ENCODE measurements at regions not wholly inside any gene's neighbourhood (a gene's known extent, or its start where the extent isn't known, plus 50 kb on each side); places are given as distances from the start of the nearest gene placed in this dataset.
"Not testable (repeated sequence)": the region's sequence is repeated elsewhere in the genome, so short reads cannot be mapped to it uniquely, and the experiment has no call there.

DNA sequence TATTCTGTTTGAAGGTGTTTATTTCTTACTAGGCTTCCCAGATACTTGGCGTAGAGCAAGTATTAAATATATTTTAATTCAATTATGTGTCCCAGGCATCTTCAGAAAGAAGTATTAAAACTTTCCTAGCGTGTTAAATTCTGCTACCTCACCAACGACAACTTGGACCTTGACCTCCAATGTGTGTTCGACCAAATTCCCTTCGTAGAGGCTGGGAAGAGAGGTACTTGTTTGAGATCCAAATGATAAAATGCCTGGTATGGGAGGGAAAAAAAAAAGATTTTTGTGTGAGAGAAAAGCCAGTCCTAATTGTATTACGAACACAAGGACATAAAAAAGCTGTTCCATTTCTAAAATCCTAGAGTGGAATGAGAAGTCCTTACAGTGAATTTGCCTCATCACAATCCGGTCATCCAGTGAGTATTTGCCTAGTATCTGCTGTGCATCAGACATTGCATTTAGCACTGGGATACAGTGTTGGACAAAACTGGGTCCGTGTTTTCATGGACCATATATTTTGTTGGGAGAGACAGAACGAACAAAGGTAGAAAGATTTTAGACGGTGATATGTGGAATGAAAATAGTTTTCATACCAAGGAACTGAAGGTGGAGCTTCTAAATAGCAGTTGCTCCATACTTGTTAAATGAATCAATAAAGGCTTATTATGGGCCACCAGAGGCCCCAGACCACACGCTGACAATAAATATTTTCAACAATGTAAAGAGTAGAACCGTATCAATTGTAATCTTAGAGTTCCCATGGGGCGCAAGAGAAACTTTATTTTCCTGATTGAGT is 103.1 kb downstream of the KIF4B start:
- DNase-seq = no peak

DNA sequence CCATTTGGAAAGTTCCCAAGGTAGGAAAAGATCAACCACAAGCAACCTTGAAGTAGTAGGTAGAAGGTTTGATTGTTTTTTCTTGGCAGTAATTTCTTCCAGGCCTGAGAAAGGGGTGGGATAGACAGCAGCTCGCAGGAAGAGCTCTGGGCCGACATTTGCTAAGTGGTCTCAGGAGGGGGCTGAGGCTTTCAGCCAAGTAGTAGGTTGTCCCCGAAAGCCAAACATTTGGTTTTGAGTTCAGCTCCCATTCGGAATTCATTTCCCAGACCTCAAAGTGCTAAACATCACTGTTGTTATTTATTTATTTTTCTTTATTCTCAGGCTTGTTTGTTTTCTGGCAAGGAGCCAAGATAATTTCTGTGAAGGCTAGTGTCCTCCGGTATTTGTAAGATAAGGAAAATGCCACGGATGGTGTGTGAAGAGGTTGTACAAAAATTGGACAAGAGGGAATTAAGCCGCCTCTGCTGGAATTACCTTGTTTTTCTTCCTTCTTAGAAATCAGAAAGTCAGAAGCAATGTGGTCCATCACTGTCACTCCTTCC is 112.1 kb downstream of the KIF4B start:
- no peak for DNase-seq

DNA sequence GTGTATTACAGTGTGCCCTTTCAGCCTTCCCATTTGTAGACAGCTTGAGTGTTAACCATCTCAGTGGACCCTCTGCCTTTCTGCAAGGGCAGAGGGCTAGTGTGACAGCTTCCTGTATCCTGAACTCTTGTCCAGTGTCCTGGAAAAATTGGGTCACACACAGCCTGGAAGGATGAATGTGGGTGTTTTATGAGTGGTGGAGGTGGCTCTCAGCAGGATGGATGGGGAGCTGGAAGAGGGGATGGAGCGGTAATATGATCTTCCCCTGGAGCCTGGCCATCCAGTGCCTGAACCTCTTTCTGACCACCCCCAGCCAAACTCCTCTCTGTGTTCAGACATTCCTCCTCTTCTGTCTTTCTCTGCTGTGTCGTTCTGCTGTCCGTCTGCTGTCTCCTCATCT is 113.0 kb downstream of the KIF4B start:
- no peak for DNase-seq

DNA sequence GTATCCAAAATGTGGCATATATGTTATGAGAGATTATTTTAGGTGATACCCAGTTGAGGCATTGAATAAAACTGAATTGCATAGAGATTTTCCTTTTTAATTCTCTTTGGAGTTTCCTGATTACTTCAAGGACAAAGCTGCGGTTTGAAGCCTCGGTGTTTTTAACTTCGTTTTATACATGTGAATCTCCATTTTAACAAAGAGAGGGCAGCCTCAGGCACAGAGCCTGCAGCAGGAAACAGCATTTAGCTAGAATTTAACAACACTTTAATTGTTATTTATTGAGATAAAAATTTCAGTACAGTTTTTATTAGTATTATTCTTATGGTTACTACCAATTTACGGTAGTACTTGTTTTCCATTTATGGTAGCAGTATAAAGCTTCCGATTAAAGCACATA is 114.0 kb downstream of the KIF4B start:
- no peak for DNase-seq

DNA sequence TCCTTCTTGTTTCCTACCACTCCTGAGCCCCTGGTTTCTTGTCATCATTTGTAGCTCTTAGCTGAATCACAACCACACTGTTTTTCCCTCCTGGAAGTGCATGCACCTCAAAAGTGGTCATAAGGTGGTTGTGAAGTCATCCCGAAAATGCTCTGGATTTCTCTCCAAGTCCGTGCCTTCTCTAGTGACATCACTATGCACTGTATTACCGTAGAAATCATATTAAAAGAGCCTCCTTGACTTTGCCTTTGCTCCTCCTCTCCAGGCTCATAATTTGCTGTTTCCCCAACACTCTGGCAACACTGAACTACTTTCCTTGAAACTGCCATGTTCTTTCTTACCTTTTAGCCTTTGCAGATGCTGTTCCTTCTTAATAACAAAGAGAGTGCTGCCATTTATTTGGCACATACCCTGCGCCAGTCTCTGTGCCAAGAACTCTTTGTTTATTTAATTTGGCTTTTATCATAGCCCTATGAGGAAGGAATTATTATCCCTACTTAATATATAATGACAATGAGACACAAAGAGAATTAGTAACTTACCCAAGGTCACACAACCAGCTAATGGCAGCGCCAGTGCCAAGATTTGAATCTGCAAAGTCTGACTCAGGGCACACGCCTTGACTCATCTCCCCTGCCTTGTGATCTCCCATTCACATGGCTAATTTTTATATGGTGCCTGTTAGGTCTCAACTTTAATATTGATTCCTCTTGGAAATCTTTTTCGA is 115.4 kb downstream of the KIF4B start:
- DNase-seq = no peak

DNA sequence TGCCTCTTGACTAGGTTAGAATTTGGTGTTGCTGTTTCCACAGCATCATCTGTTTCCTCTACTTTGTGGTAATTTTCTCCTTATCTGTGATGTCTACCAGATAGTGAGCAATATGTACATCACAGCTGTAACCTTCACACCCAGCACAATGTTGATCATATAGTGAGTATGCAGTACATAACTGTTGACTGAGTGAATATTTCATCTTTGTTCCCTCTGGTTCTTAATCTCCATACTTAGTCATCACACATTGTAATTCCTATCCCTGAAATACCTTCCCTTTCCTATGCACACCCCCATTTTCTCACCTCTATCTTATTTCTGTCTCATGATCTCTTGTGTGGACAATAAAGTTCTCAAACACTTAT is 115.9 kb downstream of the KIF4B start:
- no peak for DNase-seq

DNA sequence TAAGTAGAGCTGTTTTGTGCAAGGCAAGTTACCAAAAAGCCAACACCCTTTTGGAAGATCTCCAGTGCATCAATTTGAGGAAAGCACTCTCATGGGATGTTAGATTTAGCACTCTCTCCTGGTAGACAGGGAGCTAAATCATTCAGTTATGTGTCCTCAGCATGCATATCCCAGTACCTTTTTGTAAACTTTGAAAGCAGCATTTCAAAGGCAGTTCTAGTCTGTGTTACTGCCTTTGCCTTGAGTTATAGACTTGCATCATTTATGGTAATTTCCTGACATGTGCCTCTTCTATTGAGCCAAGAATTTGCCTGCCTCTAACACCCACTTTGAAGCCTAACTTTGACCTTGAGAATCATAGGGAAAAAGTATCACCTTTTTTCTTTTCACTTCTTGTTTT is 120.6 kb downstream of the KIF4B start:
- no peak for DNase-seq

DNA sequence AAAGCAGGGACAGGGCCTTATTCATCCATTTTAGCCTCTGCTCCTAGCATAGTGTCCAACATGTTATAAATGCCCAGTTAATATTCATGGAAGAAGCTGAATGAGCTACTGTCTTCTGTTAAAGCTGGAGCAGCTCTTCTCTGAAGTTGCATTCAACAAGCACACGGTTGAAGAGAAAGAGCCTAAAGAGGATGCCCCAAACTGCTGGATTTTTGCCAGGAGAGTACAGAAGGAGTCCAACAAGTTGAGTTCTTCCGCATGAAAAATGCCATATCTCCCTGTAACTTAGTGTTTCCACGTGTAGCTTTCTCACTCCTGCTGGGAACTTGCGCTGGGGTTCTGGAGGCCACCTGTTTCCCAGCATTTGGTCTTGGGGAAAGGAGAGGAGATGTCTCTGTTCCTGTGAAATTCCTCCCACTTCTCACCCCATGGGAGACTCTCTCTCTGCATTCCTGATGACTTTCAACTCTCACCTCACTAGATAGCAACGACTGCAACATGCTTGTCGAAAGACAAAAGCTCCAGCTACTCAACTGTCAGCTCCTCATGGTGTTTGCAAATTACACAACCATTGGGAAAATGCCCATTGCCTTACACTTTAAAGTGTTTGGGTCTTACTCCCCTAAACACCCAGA is 122.8 kb downstream of the KIF4B start:
- no peak for DNase-seq

DNA sequence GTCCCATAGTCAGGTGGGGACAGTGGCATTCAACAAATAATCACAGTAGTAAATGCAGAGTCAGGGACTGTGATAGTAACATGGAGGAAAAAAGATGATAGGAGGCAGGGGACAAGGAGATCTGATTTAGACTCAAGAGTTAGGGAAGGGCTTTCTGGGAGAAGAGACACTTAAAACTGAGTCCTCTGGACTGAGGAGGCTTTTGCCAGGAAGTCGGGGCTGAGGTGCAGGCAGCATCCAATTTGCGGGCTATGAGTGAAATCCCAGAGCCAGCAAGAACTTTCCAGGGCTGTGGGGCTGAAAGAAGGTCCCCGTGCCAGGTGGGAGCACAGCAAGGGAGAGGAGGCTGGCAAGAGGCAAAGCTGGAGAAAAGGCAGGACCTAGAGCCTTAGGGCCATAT is 124.1 kb downstream of the KIF4B start:
- no peak for DNase-seq

DNA sequence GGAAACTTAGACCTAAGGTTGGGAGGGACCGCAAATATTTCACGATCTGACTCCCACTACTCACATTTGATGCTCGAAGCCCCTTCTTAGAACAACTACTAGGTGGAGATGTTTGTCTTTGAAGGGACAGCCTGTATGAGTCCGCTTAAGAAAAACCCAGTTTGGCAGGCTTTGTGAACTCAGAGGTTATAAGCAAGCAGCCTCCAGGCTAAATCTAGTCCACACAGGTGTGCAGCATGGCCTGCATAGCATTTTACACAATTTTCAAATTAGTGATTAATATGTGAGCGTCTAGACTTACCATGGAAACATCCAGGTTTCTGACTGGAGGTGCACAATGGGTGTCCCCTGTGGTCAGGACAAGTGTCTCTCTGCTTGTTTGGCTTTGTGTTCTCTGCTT is 127.1 kb downstream of the KIF4B start:
- no peak for DNase-seq

DNA sequence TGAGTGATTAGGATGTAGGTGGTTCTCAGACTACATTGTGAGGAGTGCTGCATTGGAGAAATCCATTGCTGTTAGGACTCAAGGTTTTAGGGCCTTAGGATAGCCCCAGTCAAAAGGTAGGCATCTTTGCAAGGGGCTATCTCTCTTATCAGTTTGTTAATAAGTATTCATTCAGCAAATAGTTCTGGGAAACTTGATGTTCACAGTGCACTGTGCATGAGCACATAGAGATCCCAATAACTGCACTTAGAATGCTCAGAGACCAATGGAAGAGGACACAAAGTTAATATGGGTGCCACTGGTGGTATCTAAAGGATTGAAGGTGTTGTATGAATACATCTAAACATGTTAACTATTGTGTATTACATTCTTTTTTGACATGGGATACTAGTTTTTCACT is 131.4 kb downstream of the KIF4B start:
- no peak for DNase-seq

DNA sequence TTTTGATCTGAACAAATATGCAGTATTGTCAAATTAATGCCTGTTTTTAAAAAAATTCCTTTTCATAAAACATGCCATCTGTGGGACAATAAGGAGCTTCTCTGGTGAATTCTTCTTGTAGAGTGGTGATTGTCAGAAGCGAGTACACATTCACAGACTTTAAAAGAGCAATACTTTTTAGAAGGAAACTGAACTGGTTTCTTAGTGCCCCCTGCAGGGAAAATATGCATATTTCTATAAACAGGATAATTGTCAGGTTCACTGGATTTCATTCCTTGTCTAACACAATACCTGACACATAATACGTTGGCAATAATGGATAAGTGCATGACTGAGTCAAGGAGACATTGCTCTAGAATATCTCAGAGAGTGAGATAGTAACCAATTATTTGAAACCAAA is 133.7 kb downstream of the KIF4B start:
- no peak for DNase-seq

DNA sequence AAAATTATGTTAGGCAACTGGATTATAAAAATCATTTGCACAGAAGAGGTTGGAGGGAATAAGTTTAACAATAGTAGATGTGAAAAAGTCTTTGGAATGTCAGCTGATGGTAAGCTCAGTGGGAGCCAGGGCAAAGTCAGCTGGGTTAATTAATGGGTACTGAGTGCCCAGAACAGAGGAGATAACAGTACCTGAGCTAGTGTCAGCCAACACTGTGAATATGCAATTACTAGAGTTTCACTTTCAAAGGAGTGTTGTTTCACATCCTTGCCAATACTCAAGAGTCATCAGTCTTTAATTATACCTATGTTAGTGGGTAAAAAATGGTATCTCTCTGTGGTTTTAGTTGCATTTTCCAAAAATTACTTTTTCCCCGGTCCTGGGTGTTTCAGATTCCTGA is 135.1 kb downstream of the KIF4B start:
- no peak for DNase-seq

DNA sequence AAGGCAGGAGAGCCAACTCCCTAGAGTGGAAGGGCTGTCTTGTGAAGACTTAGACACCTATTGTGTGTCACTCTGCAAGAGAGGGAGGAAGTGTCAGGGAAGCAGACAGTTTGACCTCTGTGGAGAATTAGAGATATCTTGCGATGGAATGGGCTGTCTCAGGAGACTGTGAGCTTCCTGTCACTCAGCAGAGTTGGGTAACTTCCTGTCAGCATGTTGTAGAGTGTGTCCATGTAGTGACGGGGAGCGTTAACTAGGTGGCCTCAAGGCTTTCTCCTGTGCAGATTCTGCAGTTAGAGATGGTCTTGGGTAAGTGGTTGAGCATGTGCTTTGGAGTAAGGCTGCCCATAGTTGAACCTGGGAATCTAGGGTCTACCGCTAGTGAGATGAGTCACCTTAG is 136.5 kb downstream of the KIF4B start:
- DNase-seq = no peak

DNA sequence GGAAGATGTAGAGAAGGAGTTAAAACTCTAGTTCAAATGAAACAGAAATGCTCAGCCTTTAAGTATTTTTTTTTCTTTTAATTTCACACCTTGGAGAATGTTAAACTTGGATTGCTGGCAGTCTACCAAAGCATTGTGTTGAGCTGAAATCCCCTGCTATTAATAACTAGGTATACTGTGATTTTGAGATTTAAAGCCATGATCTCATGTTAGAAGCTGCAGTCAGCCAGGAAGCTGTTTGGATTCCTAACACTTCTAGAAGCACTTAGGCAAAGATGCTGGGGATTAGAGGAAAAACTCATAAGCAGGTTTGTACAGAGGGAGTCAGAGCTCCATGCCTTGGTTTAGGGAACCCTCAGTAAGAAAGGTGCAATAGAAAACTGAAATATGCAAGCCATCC is 141.4 kb downstream of the KIF4B start:
- DNase-seq = no peak

DNA sequence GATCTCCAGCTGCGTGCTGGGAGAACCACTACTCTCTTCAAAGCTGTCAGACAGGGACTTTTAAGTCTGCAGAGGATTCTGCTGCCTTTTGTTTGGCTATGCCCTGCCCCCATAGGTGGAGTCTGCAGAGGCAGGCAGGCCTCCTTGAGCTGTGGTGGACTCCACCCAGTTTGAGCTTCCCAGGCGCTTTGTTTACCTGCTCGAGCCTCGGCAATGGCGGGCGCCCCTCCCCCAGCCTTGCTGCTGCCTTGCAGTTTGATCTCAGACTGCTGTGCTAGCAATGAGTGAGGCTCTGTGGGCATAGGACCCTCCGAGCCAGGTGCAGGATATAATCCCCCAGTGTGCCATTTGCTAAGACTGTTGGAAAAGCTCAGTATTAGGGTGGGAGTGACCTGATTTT is 149.5 kb downstream of the KIF4B start:
- not testable (repeated sequence) for DNase-seq

DNA sequence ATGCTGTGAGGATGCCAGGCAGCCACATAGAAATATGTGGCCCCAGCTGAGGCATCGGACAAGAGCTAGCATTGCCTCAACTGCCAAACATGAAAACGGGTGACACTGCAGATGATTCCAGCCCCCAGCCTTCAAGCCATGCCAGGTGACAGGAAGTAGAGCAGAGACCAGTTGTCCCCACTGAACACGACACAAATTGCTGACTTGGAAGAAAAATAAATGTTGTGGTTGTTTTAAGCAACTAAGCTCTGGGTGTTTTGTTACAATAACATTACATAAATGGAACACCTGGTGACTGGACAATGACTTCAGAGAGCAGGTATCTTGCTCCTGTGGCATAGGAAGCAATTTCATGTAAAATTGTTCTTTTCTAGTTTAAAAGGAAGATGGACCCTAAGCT is 154.2 kb downstream of the KIF4B start:
- DNase-seq = no peak

DNA sequence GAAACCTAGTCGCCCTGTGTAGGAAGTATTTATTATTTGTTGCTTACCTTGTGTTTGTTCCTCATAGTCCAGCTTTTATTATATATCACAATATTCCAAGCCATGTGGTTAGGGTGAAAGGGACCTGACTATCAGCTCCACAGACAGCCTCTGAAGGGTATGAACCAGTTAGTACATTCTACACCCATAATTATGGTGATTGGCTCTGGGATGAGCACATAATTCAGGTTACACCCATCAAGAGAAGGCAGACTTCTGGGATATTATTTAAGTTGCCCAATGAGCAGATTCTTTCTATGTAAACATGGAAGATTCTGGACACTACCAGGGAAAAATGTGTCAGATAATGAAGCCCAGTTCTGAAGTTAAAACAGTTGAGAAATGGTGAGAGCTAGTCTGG is 168.0 kb downstream of the KIF4B start:
- no peak for DNase-seq

DNA sequence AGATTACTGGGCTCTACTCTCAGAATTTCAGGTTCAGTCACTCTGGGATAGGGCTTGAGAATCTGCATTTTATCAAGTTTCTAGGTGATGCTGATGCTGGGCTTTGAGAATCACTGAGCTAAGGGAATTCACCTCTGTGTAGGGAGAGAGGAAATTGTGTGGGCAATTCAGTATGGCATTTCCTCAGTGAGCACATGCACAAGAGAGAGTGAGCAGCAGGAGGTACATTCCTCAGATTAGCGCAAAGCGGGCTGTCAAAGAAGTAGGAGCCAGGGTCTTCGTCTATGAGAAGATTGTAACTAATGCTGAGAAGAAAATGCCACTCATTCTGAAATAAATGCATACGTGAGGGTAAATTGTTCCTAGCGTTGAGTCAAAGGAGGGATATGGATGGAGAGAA is 175.9 kb downstream of the KIF4B start:
- no peak for DNase-seq

DNA sequence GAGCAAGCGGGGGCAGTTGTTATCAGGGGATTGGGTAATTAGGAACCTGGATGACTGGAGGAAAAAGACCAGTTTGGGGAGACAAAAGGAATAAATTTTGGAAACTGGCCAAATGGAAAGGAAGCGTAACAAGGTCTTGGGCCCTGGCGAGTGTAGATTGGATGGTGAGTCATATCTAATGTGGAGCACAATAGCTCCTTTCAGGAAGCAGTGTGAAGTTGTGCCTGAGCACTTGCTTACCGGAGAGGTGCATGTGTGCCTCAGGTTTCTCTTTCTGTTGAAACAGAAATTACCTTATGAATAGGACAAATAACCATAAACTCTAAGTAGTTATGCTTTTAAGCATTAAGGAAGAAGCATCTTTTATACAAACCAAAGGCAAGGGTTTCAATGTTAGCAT is 176.4 kb downstream of the KIF4B start:
- no peak for DNase-seq

DNA sequence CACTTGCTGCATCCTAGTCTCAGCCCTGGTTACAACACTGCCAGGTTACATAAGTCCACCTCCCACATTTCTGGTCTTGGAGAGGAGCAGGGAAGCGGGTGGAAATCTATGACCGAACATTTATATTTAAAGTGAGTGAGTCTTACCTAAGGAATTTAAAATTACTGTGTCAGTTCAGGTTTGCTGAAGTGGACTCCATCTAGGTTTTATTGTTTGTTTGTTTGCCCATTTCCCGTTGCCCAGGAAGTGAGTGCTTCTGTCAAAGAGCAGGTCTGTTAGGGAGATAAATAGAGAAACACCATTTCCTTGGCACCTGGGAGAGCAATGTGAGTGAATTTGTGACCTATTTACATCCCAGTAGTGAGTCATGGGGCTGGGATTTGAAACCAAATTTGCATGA is 179.5 kb downstream of the KIF4B start:
- no peak for DNase-seq

DNA sequence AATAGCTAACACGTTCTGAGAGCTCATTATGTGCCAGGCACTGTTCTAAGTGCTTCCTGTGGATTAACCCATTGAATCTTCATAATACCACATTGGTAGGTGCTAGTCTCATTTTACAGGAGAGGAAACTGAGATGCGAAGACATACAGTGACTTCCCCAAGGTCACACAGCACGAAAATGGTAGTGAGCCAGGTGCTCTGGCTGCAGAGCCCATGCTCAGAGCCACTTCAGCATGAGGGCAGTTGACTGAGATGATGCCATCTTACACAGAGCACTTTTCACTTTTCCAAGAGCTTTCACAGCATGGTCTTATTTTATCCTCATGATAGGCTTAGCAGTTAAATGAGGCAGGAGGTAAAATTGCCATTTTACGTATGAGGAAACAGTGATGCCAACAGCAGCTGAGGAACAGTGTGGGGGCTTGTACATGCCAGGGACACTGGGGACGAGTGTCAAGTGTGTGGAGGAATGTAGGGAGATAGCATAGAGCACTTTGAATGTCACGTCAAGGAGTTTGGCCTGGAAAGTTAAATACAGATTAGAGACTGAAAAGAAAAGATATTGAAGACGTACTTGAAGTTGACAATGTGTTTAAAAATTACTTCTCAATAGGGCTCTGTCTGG is 180.0 kb downstream of the KIF4B start:
- DNase-seq = no peak

DNA sequence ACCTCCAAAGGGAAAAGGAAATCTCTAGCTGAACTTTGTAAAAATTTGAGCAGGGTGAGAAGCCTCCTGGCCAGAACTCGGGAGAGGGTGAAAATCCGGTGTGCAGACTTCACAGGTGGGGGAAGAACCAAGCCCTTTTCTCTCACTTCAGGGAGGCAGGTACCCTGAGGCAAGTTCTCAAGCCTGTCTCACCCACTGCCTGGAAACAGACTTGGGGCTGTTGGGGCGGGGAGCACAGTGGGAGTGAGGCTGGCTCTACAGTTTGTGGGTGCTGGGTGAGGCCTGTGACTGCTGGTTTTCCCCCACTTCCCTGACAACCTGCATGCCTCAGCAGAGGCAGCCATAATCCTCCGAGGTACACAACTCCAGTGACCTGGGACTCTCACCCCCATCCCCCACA is 187.1 kb downstream of the KIF4B start:
- DNase-seq = no peak

DNA sequence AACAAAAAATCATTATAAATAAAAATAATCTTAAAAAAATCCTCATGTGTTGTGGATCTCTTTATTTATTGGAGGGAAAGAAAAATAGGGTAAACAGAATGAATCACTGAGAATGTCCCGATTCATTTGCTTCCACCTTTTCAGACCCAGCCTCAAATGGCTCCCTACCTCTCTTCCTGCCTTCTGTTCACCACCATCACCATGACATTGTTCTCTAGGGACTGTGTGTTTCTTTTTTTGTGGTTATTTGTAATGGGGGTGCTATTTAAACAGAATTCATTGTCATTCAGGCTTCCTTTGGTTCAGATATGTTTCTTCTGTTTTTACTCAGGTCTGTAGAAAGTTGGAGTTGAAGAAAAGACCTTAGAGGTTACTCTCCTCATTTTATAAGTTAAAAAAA is 198.2 kb downstream of the KIF4B start:
- DNase-seq = no peak
